ENCODE measurements at regions not wholly inside any gene's neighbourhood (a gene's known extent, or its start where the extent isn't known, plus 50 kb on each side); places are given as distances from the start of the nearest gene placed in this dataset.

- no peak for TF ChIP-seq POLR2A (IDR thresholded peaks at IDR 0.05)
- TF ChIP-seq, protein P1, sequence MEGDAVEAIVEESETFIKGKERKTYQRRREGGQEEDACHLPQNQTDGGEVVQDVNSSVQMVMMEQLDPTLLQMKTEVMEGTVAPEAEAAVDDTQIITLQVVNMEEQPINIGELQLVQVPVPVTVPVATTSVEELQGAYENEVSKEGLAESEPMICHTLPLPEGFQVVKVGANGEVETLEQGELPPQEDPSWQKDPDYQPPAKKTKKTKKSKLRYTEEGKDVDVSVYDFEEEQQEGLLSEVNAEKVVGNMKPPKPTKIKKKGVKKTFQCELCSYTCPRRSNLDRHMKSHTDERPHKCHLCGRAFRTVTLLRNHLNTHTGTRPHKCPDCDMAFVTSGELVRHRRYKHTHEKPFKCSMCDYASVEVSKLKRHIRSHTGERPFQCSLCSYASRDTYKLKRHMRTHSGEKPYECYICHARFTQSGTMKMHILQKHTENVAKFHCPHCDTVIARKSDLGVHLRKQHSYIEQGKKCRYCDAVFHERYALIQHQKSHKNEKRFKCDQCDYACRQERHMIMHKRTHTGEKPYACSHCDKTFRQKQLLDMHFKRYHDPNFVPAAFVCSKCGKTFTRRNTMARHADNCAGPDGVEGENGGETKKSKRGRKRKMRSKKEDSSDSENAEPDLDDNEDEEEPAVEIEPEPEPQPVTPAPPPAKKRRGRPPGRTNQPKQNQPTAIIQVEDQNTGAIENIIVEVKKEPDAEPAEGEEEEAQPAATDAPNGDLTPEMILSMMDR (IDR thresholded peaks at IDR 0.05 in 4 of 5, conservative IDR thresholded peaks at IDR 0.05 in 1 of 5), result no peak
Observed at GRCh38 chr1:100597784-100598183, 59.8 kb downstream of the GPR88 start.
